ENCODE measurements at regions not wholly inside any gene's neighbourhood (a gene's known extent, or its start where the extent isn't known, plus 50 kb on each side); places are given as distances from the start of the nearest gene placed in this dataset.

- Histone ChIP-seq H2AFZ (no peak overlapping the region), H3K36me3 (ENCODE audit: insufficient read depth) (no peaks in the 10 kb centered on the region), H3K4me2 (no peak overlapping the region), H3K9me2 (ENCODE audit: insufficient read depth) (no peaks in the 10 kb centered on the region), H3K27ac (ENCODE audit: low read depth) (no peak overlapping the region), H3F3A (replicated peaks; ENCODE audit: low read depth) (no peaks in the 10 kb centered on the region), H3K4me1 (ENCODE audit: insufficient read depth) (0 out of 2 replicates have a peak, but pooled peaks cover 3% of the 10 kb centered on the region), H3K27me3 (ENCODE audit: insufficient read depth) (no peaks in the 10 kb centered on the region), H3K79me2 (replicated peaks; ENCODE audit: insufficient read depth) (no peaks in the 10 kb centered on the region), H4K20me1 (replicated peaks; ENCODE audit: insufficient read depth) (no peaks in the 10 kb centered on the region), H3K4me3 (no peak overlapping the region)
- no peak for TF ChIP-seq CREB1 (CRISPR knock-in tag; IDR thresholded peaks at IDR 0.05; ENCODE audit: low read depth)
- no peak for TF ChIP-seq ZNF114 (CRISPR knock-in tag; IDR thresholded peaks at IDR 0.05)
- TF ChIP-seq CTCF (conservative IDR thresholded peaks at IDR 0.05; ENCODE audit: low read depth in 2 of 2), result no peak
- no peak for TF ChIP-seq STAT1 (IDR thresholded peaks at IDR 0.05; ENCODE audit: unreplicated experiment)
- no peak for TF ChIP-seq ZNF462 (CRISPR knock-in tag; IDR thresholded peaks at IDR 0.05)
- TF ChIP-seq ZNF331 (CRISPR knock-in tag; IDR thresholded peaks at IDR 0.05; ENCODE audit: low read depth), result no peak
- ATAC-seq, result no peak
- no peak for DNase-seq (ENCODE audit: low spot score)
- no peak overlapping the region for H3K27ac Mint-ChIP-seq
- H3K9me3 Mint-ChIP-seq, result no peaks in the 10 kb centered on the region
- H3K27me3 Mint-ChIP-seq (ENCODE audit: insufficient read depth, low read depth, poor library complexity), result peaks cover 6% of the 10 kb centered on the region
- no peaks in the 10 kb centered on the region for H3K36me3 Mint-ChIP-seq (ENCODE audit: low read depth)
- H3K4me1 Mint-ChIP-seq, result peaks cover 10% of the 10 kb centered on the region
- H3K4me3 Mint-ChIP-seq, result no peak overlapping the region
These were observed 143.6 kb upstream of the HAAO start for GRCh38 chr2:42935692-42936671.

All from GM23338 (cell line).